Activated CD8-positive, alpha-beta T cell treated with anti-CD3 and anti-CD28 coated beads for 36 hours (primary cell): ENCODE measurements at regions not wholly inside any gene's neighbourhood (a gene's known extent, or its start where the extent isn't known, plus 50 kb on each side); places are given as distances from the start of the nearest gene placed in this dataset.
"Not testable (repeated sequence)": the region's sequence is repeated elsewhere in the genome, so short reads cannot be mapped to it uniquely, and the experiment has no call there.

Experiments
- ATAC-seq: fragments of 200-7000 bp; cut with Tn5 transposase; one replicate; pipeline ENCODE4 v1.10.0; 2021; ENCODE audit warnings: mild to moderate bottlenecking, moderate library complexity
- CTCF ChIA-PET: fragments of 350-600 bp; sonication (Branson Sonifier 250); formaldehyde crosslinking; loops from one replicate; lab custom pipeline; 2021; ENCODE audit warnings: antibody characterized with exemption; lab: Charles Lee
- POLR2A ChIA-PET: fragments of 350-600 bp; sonication (Branson Sonifier 250); formaldehyde crosslinking; loops from one replicate; lab custom pipeline; 2021; ENCODE audit warnings: antibody characterized with exemption; lab: Charles Lee
- DNase-seq: peaks from one replicate; pipeline ENCODE4 v3.0.0-alpha.2; 2020
- H3K27ac Mint-ChIP-seq: one replicate; pipeline ENCODE4 v1.8.0; 2021; ENCODE audit warnings: mild to moderate bottlenecking, mixed read lengths
- H3K27me3 Mint-ChIP-seq: one replicate; pipeline ENCODE4 v1.8.0; 2021; ENCODE audit warnings: mixed read lengths
- H3K36me3 Mint-ChIP-seq: one replicate; pipeline ENCODE4 v1.8.0; 2021; ENCODE audit warnings: low read depth, mixed read lengths
- H3K4me1 Mint-ChIP-seq: one replicate; pipeline ENCODE4 v1.8.0; 2021; ENCODE audit warnings: low read depth, mixed read lengths
- H3K4me3 Mint-ChIP-seq: one replicate; pipeline ENCODE4 v1.8.0; 2021; ENCODE audit warnings: mild to moderate bottlenecking, moderate library complexity, mixed read lengths
- H3K9me3 Mint-ChIP-seq: one replicate; pipeline ENCODE4 v1.8.0; 2021; ENCODE audit warnings: mixed read lengths
- CTCF ChIP-seq: fragments of 200-600 bp; IDR thresholded peaks from one replicate; pipeline ENCODE4 v1.8.0; 2022; ENCODE audit warnings: antibody characterized with exemption, mild to moderate bottlenecking
- intact Hi-C: fragments of 100-400 bp; cut with micrococcal nuclease; formaldehyde crosslinking; loops from one replicate; pipeline ENCODE4 v1.10.0; 2022

- H3K4me3 Mint-ChIP-seq, result no peak overlapping the region
- peaks cover 1% of the 10 kb centered on the region for H3K27me3 Mint-ChIP-seq
- TF ChIP-seq CTCF, result no peak
- DNase-seq (no peak), ATAC-seq (no peak)
- intact Hi-C loops, result no loop called here
- no peak overlapping the region for H3K27ac Mint-ChIP-seq
- ChIA-PET POLR2A (no interaction called here), CTCF (no interaction called here)
- no peaks in the 10 kb centered on the region for H3K36me3 Mint-ChIP-seq
- H3K9me3 Mint-ChIP-seq, result no peaks in the 10 kb centered on the region
- H3K4me1 Mint-ChIP-seq, result no peaks in the 10 kb centered on the region
These were observed 222.4 kb upstream of the ANKRD50 start for GRCh38 chr4:124934916-124935315.

GRCh38 chr4:124933521-124933920 lies 221.0 kb upstream of the ANKRD50 start:
- intact Hi-C loops, result no loop called here
- Mint-ChIP-seq H3K9me3 (no peaks in the 10 kb centered on the region), H3K36me3 (no peaks in the 10 kb centered on the region), H3K27ac (no peak overlapping the region), H3K27me3 (peaks cover 1% of the 10 kb centered on the region), H3K4me3 (no peak overlapping the region), H3K4me1 (no peaks in the 10 kb centered on the region)
- TF ChIP-seq CTCF, result no peak
- CTCF ChIA-PET, result no interaction called here
- DNase-seq (no peak), ATAC-seq (no peak)
- POLR2A ChIA-PET, result no interaction called here

GRCh38 chr4:124932447-124932846 lies 219.9 kb upstream of the ANKRD50 start:
- Mint-ChIP-seq H3K36me3 (no peaks in the 10 kb centered on the region), H3K27ac (no peak overlapping the region), H3K27me3 (no peaks in the 10 kb centered on the region), H3K4me3 (no peak overlapping the region), H3K4me1 (no peaks in the 10 kb centered on the region), H3K9me3 (peaks cover 1% of the 10 kb centered on the region)
- DNase-seq (no peak), ATAC-seq (no peak)
- ChIA-PET CTCF (no interaction called here), POLR2A (no interaction called here)
- intact Hi-C loops, result no loop called here
- TF ChIP-seq CTCF, result no peak

- DNase-seq, result no peak
- Mint-ChIP-seq H3K27me3 (no peaks in the 10 kb centered on the region), H3K27ac (no peak overlapping the region), H3K9me3 (peaks cover 1% of the 10 kb centered on the region), H3K36me3 (no peaks in the 10 kb centered on the region), H3K4me3 (no peak overlapping the region), H3K4me1 (no peaks in the 10 kb centered on the region)
- ChIA-PET CTCF (no interaction called here), POLR2A (no interaction called here)
- no peak for ATAC-seq
- intact Hi-C loops, result no loop called here
- TF ChIP-seq CTCF, result no peak
These were observed 218.5 kb upstream of the ANKRD50 start for GRCh38 chr4:124931050-124931449.

GRCh38 chr4:124922748-124923147 lies 210.2 kb upstream of the ANKRD50 start:
- ATAC-seq, H3K27ac Mint-ChIP-seq, H3K4me1 Mint-ChIP-seq, POLR2A ChIA-PET, CTCF ChIA-PET, intact Hi-C loops, DNase-seq, H3K27me3 Mint-ChIP-seq, H3K4me3 Mint-ChIP-seq, H3K9me3 Mint-ChIP-seq, H3K36me3 Mint-ChIP-seq: not testable (repeated sequence)

GRCh38 chr4:124918559-124919122 lies 206.1 kb upstream of the ANKRD50 start:
- DNase-seq (no peak), ATAC-seq (no peak)
- Mint-ChIP-seq H3K4me3 (no peak overlapping the region), H3K36me3 (no peaks in the 10 kb centered on the region), H3K4me1 (no peaks in the 10 kb centered on the region), H3K9me3 (no peaks in the 10 kb centered on the region), H3K27ac (no peak overlapping the region), H3K27me3 (no peaks in the 10 kb centered on the region)
- POLR2A ChIA-PET, result no interaction called here
- CTCF ChIA-PET, result no interaction called here
- no peak for TF ChIP-seq CTCF
- intact Hi-C loops, result no loop called here
